Esophagus muscularis mucosa (tissue), 3 donors: ENCODE measurements at regions not wholly inside any gene's neighbourhood (a gene's known extent, or its start where the extent isn't known, plus 50 kb on each side); places are given as distances from the start of the nearest gene placed in this dataset.

Experiments used
- POLR2A ChIP-seq: fragments of 450-650 bp; IDR thresholded peaks from one replicate; pipeline ENCODE4 v1.6.1; 2017; ENCODE audit warnings: antibody characterized with exemption, moderate library complexity, mild to moderate bottlenecking, low read depth
- TF ChIP-seq, protein P1 (sequence below), 3 experiments: fragments of 200-600 bp in 2 of 3; fragments of 450-650 bp in 1 of 3; sonication (generic) in 2 of 3; IDR thresholded peaks; one replicate each; pipeline ENCODE4 v1.5.1; 2017 to 2019; ENCODE audit warnings: antibody characterized with exemption in 3 of 3, mild to moderate bottlenecking in 2 of 3, moderate library complexity in 1 of 3

GRCh38 chr22:26860301-26860700, 202.9 kb downstream of the MIAT start:
- TF ChIP-seq, protein P1, sequence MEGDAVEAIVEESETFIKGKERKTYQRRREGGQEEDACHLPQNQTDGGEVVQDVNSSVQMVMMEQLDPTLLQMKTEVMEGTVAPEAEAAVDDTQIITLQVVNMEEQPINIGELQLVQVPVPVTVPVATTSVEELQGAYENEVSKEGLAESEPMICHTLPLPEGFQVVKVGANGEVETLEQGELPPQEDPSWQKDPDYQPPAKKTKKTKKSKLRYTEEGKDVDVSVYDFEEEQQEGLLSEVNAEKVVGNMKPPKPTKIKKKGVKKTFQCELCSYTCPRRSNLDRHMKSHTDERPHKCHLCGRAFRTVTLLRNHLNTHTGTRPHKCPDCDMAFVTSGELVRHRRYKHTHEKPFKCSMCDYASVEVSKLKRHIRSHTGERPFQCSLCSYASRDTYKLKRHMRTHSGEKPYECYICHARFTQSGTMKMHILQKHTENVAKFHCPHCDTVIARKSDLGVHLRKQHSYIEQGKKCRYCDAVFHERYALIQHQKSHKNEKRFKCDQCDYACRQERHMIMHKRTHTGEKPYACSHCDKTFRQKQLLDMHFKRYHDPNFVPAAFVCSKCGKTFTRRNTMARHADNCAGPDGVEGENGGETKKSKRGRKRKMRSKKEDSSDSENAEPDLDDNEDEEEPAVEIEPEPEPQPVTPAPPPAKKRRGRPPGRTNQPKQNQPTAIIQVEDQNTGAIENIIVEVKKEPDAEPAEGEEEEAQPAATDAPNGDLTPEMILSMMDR (IDR thresholded peaks at IDR 0.05) = no peak
- no peak for TF ChIP-seq POLR2A
